Left forelimb (tissue), 1 donor: ENCODE measurements at regions not wholly inside any gene's neighbourhood (a gene's known extent, or its start where the extent isn't known, plus 50 kb on each side); places are given as distances from the start of the nearest gene placed in this dataset.

Experiments
- DNase-seq: peaks from one replicate; pipeline ENCODE4 v3.0.0-alpha.2; 2018; ENCODE audit warnings: low spot score

GRCh38 chr15:31275331-31276262, 51.0 kb upstream of the KLF13 start:
- DNase-seq: peak; percentile 65

DNA sequence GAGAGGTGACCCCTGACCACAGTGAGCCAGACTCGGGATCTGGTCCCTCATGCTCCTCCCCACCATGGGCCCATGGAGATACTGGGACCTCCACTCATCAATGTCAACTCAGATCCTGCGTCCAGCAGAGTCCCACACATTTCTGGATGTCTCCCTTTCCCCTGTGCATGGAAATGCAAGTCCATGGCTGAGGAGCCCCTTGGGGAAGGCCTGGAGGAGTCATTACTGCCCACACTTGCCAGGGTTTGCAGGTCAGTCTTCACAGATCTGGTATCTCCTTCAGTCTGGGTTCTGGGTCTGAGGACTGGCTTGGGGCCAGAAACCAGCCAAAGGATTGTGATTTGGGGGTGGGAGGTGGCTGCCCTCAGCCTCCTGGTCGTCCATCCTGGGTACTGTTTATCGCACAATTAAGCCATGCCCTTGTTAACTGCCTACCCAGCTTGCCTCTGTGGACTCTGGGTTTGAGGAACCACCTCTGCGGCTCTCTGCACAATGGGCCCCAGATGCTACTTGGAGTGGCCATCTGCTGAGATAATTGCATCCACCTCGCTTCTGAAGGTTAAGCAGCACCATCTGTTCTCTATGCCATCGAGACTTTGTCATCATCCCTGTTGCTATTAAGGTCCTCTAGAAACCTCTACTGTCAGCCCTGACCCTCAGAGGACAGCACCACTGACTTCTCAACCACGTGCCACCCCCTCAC, 49.9 kb upstream of the KLF13 start:
- no peak for DNase-seq
